ENCODE measurements at regions not wholly inside any gene's neighbourhood (a gene's known extent, or its start where the extent isn't known, plus 50 kb on each side); places are given as distances from the start of the nearest gene placed in this dataset.
A peak's percentile ranks its signal among the peaks of the same experiment; 100 is the strongest.

DNA sequence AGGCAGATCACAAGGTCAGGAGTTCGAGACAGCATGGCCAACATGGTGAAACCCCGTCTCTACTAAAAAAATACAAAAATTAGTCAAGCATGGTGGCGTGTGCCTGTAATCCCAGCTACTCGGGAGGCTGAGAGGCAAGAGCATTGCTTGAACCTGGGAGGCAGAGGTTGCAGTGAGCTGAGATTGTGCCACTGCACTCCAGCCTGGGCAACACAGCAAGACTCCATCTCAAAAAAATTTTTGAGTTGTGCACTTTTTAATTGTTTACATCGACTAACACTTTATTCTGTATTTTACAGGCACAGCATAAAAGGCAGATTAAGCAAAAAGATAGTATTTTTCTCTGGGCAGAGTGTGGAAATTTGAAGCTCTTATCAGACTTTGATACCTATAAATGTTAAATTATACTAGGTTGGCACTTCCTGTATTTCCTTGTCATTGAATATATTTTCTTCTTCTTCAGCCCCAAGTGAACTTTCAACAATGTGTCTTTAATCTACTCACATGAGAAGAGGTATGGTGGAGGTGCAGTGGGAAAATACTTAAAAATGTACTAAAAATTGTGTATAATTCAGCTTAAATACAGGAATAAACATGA is 180.6 kb upstream of the ELL2 start:
- Mint-ChIP-seq H3K36me3 (ENCODE audit: low read depth) (peaks cover 15% of the 10 kb centered on the region), H3K9me3 (no peaks in the 10 kb centered on the region), H3K27ac (peak overlapping the region; percentile 80), H3K4me1 (ENCODE audit: low read depth) (peaks cover 57% of the 10 kb centered on the region), H3K27me3 (ENCODE audit: insufficient read depth) (peaks cover 3% of the 10 kb centered on the region), H3K4me3 (peak overlapping the region; percentile 4; the same call in 1 of the 2 replicates)
- DNase-seq, result no peak
- TF ChIP-seq, protein P1, sequence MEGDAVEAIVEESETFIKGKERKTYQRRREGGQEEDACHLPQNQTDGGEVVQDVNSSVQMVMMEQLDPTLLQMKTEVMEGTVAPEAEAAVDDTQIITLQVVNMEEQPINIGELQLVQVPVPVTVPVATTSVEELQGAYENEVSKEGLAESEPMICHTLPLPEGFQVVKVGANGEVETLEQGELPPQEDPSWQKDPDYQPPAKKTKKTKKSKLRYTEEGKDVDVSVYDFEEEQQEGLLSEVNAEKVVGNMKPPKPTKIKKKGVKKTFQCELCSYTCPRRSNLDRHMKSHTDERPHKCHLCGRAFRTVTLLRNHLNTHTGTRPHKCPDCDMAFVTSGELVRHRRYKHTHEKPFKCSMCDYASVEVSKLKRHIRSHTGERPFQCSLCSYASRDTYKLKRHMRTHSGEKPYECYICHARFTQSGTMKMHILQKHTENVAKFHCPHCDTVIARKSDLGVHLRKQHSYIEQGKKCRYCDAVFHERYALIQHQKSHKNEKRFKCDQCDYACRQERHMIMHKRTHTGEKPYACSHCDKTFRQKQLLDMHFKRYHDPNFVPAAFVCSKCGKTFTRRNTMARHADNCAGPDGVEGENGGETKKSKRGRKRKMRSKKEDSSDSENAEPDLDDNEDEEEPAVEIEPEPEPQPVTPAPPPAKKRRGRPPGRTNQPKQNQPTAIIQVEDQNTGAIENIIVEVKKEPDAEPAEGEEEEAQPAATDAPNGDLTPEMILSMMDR (IDR thresholded peaks at IDR 0.05), result no peak

DNA sequence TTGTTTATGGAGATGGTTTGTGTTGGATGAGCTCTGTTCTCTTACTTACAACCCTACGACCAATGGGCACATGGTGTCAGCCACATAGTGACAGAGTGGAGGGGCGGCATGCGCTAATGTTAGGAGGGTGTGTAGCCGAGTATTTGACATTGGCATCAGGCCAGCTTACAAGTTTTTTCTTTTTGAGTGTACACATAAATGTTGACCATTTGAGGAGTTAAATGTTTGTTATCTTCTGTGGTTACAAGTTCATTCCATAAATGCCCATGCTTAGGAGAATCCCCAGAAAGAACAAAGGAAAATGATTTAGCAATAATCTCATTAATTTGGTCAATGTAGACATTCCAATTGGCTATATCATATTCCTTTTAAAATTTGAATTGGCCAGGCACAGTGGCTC is 180.1 kb upstream of the ELL2 start:
- peaks cover 3% of the 10 kb centered on the region for H3K27me3 Mint-ChIP-seq (ENCODE audit: insufficient read depth)
- H3K4me3 Mint-ChIP-seq, result no peak overlapping the region

GRCh38 chr5:96140496-96140895 is 178.8 kb upstream of the ELL2 start:
- H3K9me3 Mint-ChIP-seq, result no peaks in the 10 kb centered on the region
- peaks cover 3% of the 10 kb centered on the region for H3K27me3 Mint-ChIP-seq (ENCODE audit: insufficient read depth)
- H3K4me1 Mint-ChIP-seq (ENCODE audit: low read depth), result peaks cover 41% of the 10 kb centered on the region
- no peak for DNase-seq
- H3K27ac Mint-ChIP-seq, result no peak overlapping the region
- H3K4me3 Mint-ChIP-seq, result no peak overlapping the region
- peaks cover 4% of the 10 kb centered on the region; the same call in 1 of the 2 replicates for H3K36me3 Mint-ChIP-seq (ENCODE audit: low read depth)
- TF ChIP-seq, protein P1 (IDR thresholded peaks at IDR 0.05), result no peak

More for the DNA sequence above, 180.1 kb upstream of the ELL2 start:
- peak; percentile 42 for DNase-seq
- TF ChIP-seq, protein P1 (IDR thresholded peaks at IDR 0.05), result no peak
- H3K27ac Mint-ChIP-seq, result peak overlapping the region; percentile 80
- peaks cover 13% of the 10 kb centered on the region for H3K36me3 Mint-ChIP-seq (ENCODE audit: low read depth)
- no peaks in the 10 kb centered on the region for H3K9me3 Mint-ChIP-seq
- peaks cover 54% of the 10 kb centered on the region for H3K4me1 Mint-ChIP-seq (ENCODE audit: low read depth)

DNA sequence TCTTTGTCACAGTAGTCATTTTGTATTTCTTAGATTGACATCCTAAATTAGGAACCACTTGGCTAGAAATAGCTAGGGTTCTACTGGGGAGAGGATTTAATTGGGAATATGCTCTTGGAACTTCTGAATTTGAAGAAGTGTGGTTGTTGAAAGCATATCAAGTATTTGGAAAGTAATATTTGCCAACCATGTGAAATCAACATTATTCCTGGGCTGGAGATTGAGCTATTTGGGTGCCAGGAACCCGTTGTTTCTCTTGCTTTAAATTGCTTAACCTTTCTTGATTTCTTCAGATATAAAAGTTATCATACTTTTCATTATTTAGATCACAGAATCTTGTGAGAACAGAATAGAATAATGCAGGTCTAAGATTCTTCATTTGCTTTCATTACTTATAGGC is 178.4 kb upstream of the ELL2 start:
- no peak overlapping the region for H3K27ac Mint-ChIP-seq
- no peaks in the 10 kb centered on the region for H3K9me3 Mint-ChIP-seq
- TF ChIP-seq, protein P1 (IDR thresholded peaks at IDR 0.05), result no peak
- no peak overlapping the region for H3K4me3 Mint-ChIP-seq
- peaks cover 4% of the 10 kb centered on the region; the same call in 1 of the 2 replicates for H3K36me3 Mint-ChIP-seq (ENCODE audit: low read depth)
- DNase-seq, result no peak
- peaks cover 3% of the 10 kb centered on the region for H3K27me3 Mint-ChIP-seq (ENCODE audit: insufficient read depth)
- H3K4me1 Mint-ChIP-seq (ENCODE audit: low read depth), result peaks cover 37% of the 10 kb centered on the region

DNA sequence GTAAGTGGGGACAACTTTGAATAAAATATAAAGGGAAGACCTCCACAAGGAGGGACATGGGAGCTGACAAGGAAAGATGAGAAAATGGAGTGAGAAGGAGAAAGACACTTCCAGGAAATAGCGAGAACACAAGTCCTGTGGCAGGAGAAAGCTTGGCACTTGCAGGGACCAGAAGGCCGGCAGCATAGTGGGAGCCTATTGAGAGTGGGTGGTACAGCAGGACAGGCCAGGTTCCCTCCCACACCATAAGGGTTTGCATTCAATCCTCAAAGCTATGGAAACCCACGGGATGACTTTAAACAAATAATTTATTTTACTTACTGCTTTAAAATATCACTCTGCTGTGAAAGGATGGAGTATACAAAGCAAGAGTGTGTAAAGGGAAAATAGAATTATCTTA is 173.2 kb upstream of the ELL2 start:
- Mint-ChIP-seq H3K27me3 (ENCODE audit: insufficient read depth) (no peaks in the 10 kb centered on the region; the same call in 1 of the 2 replicates), H3K9me3 (no peaks in the 10 kb centered on the region), H3K4me1 (ENCODE audit: low read depth) (peaks cover 40% of the 10 kb centered on the region), H3K4me3 (no peak overlapping the region), H3K27ac (no peak overlapping the region), H3K36me3 (ENCODE audit: low read depth) (peaks cover 2% of the 10 kb centered on the region; the same call in 1 of the 2 replicates)
- TF ChIP-seq, protein P1 (IDR thresholded peaks at IDR 0.05), result no peak
- DNase-seq, result no peak

Data from HFFc6 (cell line).